SK-N-SH (cell line): ENCODE measurements at regions not wholly inside any gene's neighbourhood (a gene's known extent, or its start where the extent isn't known, plus 50 kb on each side); places are given as distances from the start of the nearest gene placed in this dataset.

Experiments
- CTCF ChIA-PET: fragments of 300-600, 350-600 bp; formaldehyde crosslinking; extraction: SDS; loops from one replicate; lab custom pipeline; 2021; lab: Yijun Ruan, JAX
- POLR2A ChIA-PET: fragments of 350-600 bp; sonication (Branson Sonifier 250); formaldehyde crosslinking; extraction: SDS; loops from one replicate; lab custom pipeline; 2020; ENCODE audit warnings: antibody characterized with exemption, inconsistent platforms; lab: Yijun Ruan, JAX
- DNase-seq: peaks from one replicate; pipeline ENCODE4 v3.0.0; 2012
- H2AFZ ChIP-seq: fragments of 200-600 bp; sonication (generic); 2 replicates; pipeline ENCODE4 v1.8.1; 2016; ENCODE audit warnings: antibody characterized with exemption, mild to moderate bottlenecking, low read depth
- H3F3A ChIP-seq: fragments of 200-600 bp; sonication (generic); replicated peaks from 2 replicates; pipeline ENCODE3; 2016; ENCODE audit warnings: antibody characterized with exemption, mild to moderate bottlenecking; ENCODE audit not compliant: insufficient read depth
- H3K27ac ChIP-seq, 2 experiments: fragments of 200-500 bp in 1 of 2; fragments of 200-600 bp in 1 of 2; sonication (Bioruptor generic) in 1 of 2; sonication (generic), shearing (Covaris generic) in 1 of 2; 2 replicates each; pipeline versions ENCODE4 v1.5.1 to v1.6.1; 2014 to 2016; ENCODE audit warnings: low read depth in 2 of 2, inconsistent platforms in 1 of 2, low read length in 1 of 2, mild to moderate bottlenecking in 1 of 2, mixed read lengths in 1 of 2
- H3K27me3 ChIP-seq: fragments of 200-600 bp; sonication (generic), shearing (Covaris generic); 2 replicates; pipeline ENCODE4 v1.6.1; 2016; ENCODE audit warnings: mixed run types; ENCODE audit not compliant: insufficient read depth
- H3K36me3 ChIP-seq, 2 experiments: fragments of 200-500 bp in 1 of 2; fragments of 200-600 bp in 1 of 2; sonication (Bioruptor generic) in 1 of 2; sonication (generic) in 1 of 2; replicated peaks in 1 of 2; 2 replicates each; pipeline versions ENCODE3 to v1.5.1; 2014 to 2016; ENCODE audit warnings: low read length in 1 of 2, mild to moderate bottlenecking in 1 of 2; ENCODE audit not compliant: insufficient read depth in 2 of 2, control insufficient read depth in 1 of 2
- H3K4me1 ChIP-seq, 2 experiments: fragments of 200-500 bp in 1 of 2; fragments of 200-600 bp in 1 of 2; sonication (Bioruptor generic) in 1 of 2; sonication (generic), shearing (Covaris generic) in 1 of 2; 2 replicates each; pipeline versions ENCODE4 v1.5.1 to v1.6.1; 2014 to 2016; ENCODE audit warnings: low read depth in 1 of 2, low read length in 1 of 2, mixed run types in 1 of 2; ENCODE audit not compliant: insufficient read depth in 2 of 2, control insufficient read depth in 1 of 2
- H3K4me2 ChIP-seq: fragments of 200-600 bp; sonication (generic), shearing (Covaris generic); 2 replicates; pipeline ENCODE4 v1.6.1; 2017; ENCODE audit warnings: mixed run types
- H3K4me3 ChIP-seq, 2 experiments: fragments of 200-500 bp in 1 of 2; fragments of 200-600 bp in 1 of 2; sonication (Bioruptor generic) in 1 of 2; sonication (generic), shearing (Covaris generic) in 1 of 2; 2 replicates each; pipeline versions ENCODE4 v1.5.1 to v1.8.1; 2014 to 2016; ENCODE audit warnings: low read depth in 2 of 2, inconsistent platforms in 1 of 2, low read length in 1 of 2, mild to moderate bottlenecking in 1 of 2, mixed read lengths in 1 of 2, moderate library complexity in 1 of 2
- H3K79me2 ChIP-seq: fragments of 200-600 bp; sonication (generic); 2 replicates; pipeline ENCODE4 v1.8.1; 2017; ENCODE audit warnings: mild to moderate bottlenecking; ENCODE audit not compliant: insufficient read depth
- H3K9ac ChIP-seq: fragments of 200-600 bp; sonication (generic); 2 replicates; pipeline ENCODE4 v1.6.1; 2017; ENCODE audit warnings: mixed run types
- H3K9me2 ChIP-seq: fragments of 200-600 bp; sonication (generic); 2 replicates; pipeline ENCODE4 v1.6.1; 2017; ENCODE audit warnings: mixed run types
- H3K9me3 ChIP-seq: fragments of 200-600 bp; sonication (generic); 2 replicates; pipeline ENCODE4 v1.6.1; 2017; ENCODE audit warnings: mixed run types, mild to moderate bottlenecking, moderate library complexity
- H4K20me1 ChIP-seq: fragments of 200-600 bp; sonication (generic); 2 replicates; pipeline ENCODE4 v1.6.1; 2017; ENCODE audit warnings: mild to moderate bottlenecking, mixed run types; ENCODE audit not compliant: insufficient read depth
- CHD2 ChIP-seq: fragments of 150-350 bp; IDR thresholded peaks from 2 replicates; pipeline ENCODE4 v1.6.1; 2018; ENCODE audit warnings: low read length; ENCODE audit not compliant: partially characterized antibody
- ELF1 ChIP-seq: IDR thresholded peaks from 2 replicates; pipeline ENCODE4 v1.4.0; 2012
- EZH2phosphoT487 ChIP-seq: fragments of 200-600 bp; sonication (generic); IDR thresholded peaks from 2 replicates; pipeline ENCODE4 v1.6.1; 2017; ENCODE audit warnings: low read depth, mixed run types, mild to moderate bottlenecking, antibody characterized with exemption, moderate library complexity, borderline replicate concordance
- FOXJ3 ChIP-seq: sonication (generic); formaldehyde crosslinking; IDR thresholded peaks from 2 replicates; pipeline ENCODE4 v1.5.1; 2020; ENCODE audit warnings: mild to moderate bottlenecking, missing genetic modification reagents
- FOXM1 ChIP-seq: IDR thresholded peaks from 2 replicates; pipeline ENCODE4 v1.4.0; 2012; ENCODE audit warnings: low read depth, mild to moderate bottlenecking
- GABPA ChIP-seq: IDR thresholded peaks from 2 replicates; pipeline ENCODE4 v1.4.0; 2012; ENCODE audit warnings: low read depth, mild to moderate bottlenecking
- GATA2 ChIP-seq: sonication (generic); formaldehyde crosslinking; IDR thresholded peaks from 2 replicates; pipeline ENCODE4 v1.5.0; 2020; ENCODE audit warnings: mild to moderate bottlenecking, missing genetic modification reagents
- IRF3 ChIP-seq: fragments of 150-350 bp; IDR thresholded peaks from 2 replicates; pipeline ENCODE4 v1.6.1; 2016; ENCODE audit warnings: mild to moderate bottlenecking, low read depth, low read length
- JUND ChIP-seq: IDR thresholded peaks from 2 replicates; pipeline ENCODE4 v1.4.0; 2012
- MXI1 ChIP-seq: IDR thresholded peaks from 2 replicates; pipeline ENCODE4 v1.6.1; 2012; ENCODE audit warnings: mild to moderate bottlenecking, low read depth, low read length, improper control_type of control experiment
- NRF1 ChIP-seq: IDR thresholded peaks from 2 replicates; pipeline ENCODE4 v1.6.1; 2012; ENCODE audit warnings: low read depth, mild to moderate bottlenecking, low read length
- RAD21 ChIP-seq: IDR thresholded peaks from 2 replicates; pipeline ENCODE4 v1.6.1; 2012; ENCODE audit warnings: mild to moderate bottlenecking, low read length
- RCOR1 ChIP-seq: fragments of 150-350 bp; IDR thresholded peaks from 2 replicates; pipeline ENCODE4 v1.6.1; 2017; ENCODE audit warnings: antibody characterized with exemption, low read length
- RFX5 ChIP-seq: IDR thresholded peaks from 2 replicates; pipeline ENCODE4 v1.6.1; 2012; ENCODE audit warnings: mild to moderate bottlenecking, improper control_type of control experiment, low read length
- RXRA ChIP-seq: IDR thresholded peaks from 2 replicates; pipeline ENCODE4 v1.4.0; 2012; ENCODE audit warnings: low read depth, mild to moderate bottlenecking, borderline replicate concordance
- SIN3A ChIP-seq: IDR thresholded peaks from 2 replicates; pipeline ENCODE4 v1.6.1; 2012; ENCODE audit warnings: low read depth, mild to moderate bottlenecking, low read length, moderate library complexity, borderline replicate concordance
- TAF1 ChIP-seq: IDR thresholded peaks from 2 replicates; pipeline ENCODE4 v1.6.1; 2012; ENCODE audit warnings: low read depth, mild to moderate bottlenecking, low read length, moderate library complexity, borderline replicate concordance
- TCF12 ChIP-seq: IDR thresholded peaks from 2 replicates; pipeline ENCODE4 v1.4.0; 2012
- TEAD4 ChIP-seq: IDR thresholded peaks from 2 replicates; pipeline ENCODE4 v1.4.0; 2012; ENCODE audit warnings: mild to moderate bottlenecking, borderline replicate concordance; ENCODE audit not compliant: insufficient read depth
- USF1 ChIP-seq: IDR thresholded peaks from 2 replicates; pipeline ENCODE4 v1.4.0; 2012; ENCODE audit warnings: low read depth, borderline replicate concordance
- whole genome bisulfite sequencing: methylation state at CpG from one replicate; pipeline ENCODE4 v1.1.6; 2017; ENCODE audit warnings: low lambda C conversion rate; 5-methylcytosine and 5-hydroxymethylcytosine counted together
- TF ChIP-seq, protein P1 (sequence below): IDR thresholded peaks from 2 replicates; pipeline ENCODE4; 2012
- TF ChIP-seq, protein P2 (sequence below): IDR thresholded peaks from 2 replicates; pipeline ENCODE4 v1.6.1; 2012; ENCODE audit warnings: mild to moderate bottlenecking, low read depth, low read length, moderate library complexity

- Histone ChIP-seq H3K9me3 (no peaks in the 10 kb centered on the region), H3K27me3 (0 out of 2 replicates have a peak, but pooled peaks cover 5% of the 10 kb centered on the region), H3K4me2 (no peak overlapping the region), H3K79me2 (no peaks in the 10 kb centered on the region), H3K36me3 (no peaks in the 10 kb centered on the region), H3K9me2 (no peaks in the 10 kb centered on the region), H4K20me1 (no peaks in the 10 kb centered on the region), H3K27ac (no peak overlapping the region), H3K9ac (no peak overlapping the region), H3K4me3 (no peak overlapping the region), H3F3A (no peaks in the 10 kb centered on the region), H3K4me1 (no peaks in the 10 kb centered on the region), H2AFZ (no peak overlapping the region)
- POLR2A ChIA-PET, result no interaction called here
- CTCF ChIA-PET, result no interaction called here
- WGBS, result 1% methylated on average over 2 of the region's 2 CpGs
- TF ChIP-seq TCF12 (no peak), EZH2phosphoT487 (no peak), USF1 (no peak), JUND (no peak), TEAD4 (no peak), RFX5 (no peak), FOXM1 (no peak), ELF1 (no peak), GATA2 (CRISPR knock-in tag) (no peak), FOXJ3 (no peak), MXI1 (no peak), SIN3A (no peak), IRF3 (no peak), RCOR1 (no peak), CHD2 (no peak)
- TF ChIP-seq, protein P1, sequence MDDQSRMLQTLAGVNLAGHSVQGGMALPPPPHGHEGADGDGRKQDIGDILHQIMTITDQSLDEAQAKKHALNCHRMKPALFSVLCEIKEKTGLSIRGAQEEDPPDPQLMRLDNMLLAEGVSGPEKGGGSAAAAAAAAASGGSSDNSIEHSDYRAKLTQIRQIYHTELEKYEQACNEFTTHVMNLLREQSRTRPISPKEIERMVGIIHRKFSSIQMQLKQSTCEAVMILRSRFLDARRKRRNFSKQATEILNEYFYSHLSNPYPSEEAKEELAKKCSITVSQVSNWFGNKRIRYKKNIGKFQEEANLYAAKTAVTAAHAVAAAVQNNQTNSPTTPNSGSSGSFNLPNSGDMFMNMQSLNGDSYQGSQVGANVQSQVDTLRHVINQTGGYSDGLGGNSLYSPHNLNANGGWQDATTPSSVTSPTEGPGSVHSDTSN, result no peak
- DNase-seq, result no peak
These were observed 112.8 kb upstream of the KCND2 start for GRCh38 chr7:120160166-120160565.

DNA sequence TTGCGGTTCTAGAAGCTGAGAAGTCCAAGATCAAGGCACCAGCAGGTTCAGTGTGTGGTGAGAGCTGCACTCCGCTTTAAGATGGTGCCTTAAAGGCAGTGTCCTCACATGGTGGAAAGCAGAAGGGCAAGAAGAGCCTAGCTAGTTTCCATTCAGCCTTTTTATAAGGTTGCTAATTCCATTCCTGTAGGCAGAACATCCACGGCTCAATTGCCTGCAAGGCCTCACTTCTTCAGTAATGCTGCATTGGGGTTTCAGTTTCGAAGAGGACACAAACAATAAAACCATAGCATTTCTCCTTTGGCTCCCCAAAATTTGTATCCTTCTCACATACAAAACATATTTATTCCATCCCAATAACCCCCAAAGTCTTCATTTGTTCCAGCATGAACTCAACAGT lies 109.5 kb upstream of the KCND2 start:
- Histone ChIP-seq H3K4me1 (no peaks in the 10 kb centered on the region), H3F3A (no peaks in the 10 kb centered on the region), H4K20me1 (no peaks in the 10 kb centered on the region), H2AFZ (no peak overlapping the region), H3K27ac (no peak overlapping the region), H3K4me2 (no peak overlapping the region), H3K9me3 (no peaks in the 10 kb centered on the region), H3K4me3 (no peak overlapping the region), H3K27me3 (0 out of 2 replicates have a peak, but pooled peaks cover 13% of the 10 kb centered on the region), H3K79me2 (no peaks in the 10 kb centered on the region), H3K36me3 (no peaks in the 10 kb centered on the region), H3K9me2 (no peaks in the 10 kb centered on the region), H3K9ac (no peak overlapping the region)
- DNase-seq, result no peak
- ChIA-PET POLR2A (no interaction called here), CTCF (no interaction called here)
- WGBS, result under 1% methylated on average over 4 of the region's 4 CpGs
- TF ChIP-seq RFX5 (no peak), RXRA (no peak), GATA2 (CRISPR knock-in tag) (no peak), RCOR1 (no peak), ELF1 (no peak), TCF12 (no peak), SIN3A (no peak), RAD21 (no peak), TEAD4 (no peak), GABPA (no peak), JUND (no peak), MXI1 (no peak), NRF1 (no peak), TAF1 (no peak), USF1 (no peak)
- TF ChIP-seq, protein P2, sequence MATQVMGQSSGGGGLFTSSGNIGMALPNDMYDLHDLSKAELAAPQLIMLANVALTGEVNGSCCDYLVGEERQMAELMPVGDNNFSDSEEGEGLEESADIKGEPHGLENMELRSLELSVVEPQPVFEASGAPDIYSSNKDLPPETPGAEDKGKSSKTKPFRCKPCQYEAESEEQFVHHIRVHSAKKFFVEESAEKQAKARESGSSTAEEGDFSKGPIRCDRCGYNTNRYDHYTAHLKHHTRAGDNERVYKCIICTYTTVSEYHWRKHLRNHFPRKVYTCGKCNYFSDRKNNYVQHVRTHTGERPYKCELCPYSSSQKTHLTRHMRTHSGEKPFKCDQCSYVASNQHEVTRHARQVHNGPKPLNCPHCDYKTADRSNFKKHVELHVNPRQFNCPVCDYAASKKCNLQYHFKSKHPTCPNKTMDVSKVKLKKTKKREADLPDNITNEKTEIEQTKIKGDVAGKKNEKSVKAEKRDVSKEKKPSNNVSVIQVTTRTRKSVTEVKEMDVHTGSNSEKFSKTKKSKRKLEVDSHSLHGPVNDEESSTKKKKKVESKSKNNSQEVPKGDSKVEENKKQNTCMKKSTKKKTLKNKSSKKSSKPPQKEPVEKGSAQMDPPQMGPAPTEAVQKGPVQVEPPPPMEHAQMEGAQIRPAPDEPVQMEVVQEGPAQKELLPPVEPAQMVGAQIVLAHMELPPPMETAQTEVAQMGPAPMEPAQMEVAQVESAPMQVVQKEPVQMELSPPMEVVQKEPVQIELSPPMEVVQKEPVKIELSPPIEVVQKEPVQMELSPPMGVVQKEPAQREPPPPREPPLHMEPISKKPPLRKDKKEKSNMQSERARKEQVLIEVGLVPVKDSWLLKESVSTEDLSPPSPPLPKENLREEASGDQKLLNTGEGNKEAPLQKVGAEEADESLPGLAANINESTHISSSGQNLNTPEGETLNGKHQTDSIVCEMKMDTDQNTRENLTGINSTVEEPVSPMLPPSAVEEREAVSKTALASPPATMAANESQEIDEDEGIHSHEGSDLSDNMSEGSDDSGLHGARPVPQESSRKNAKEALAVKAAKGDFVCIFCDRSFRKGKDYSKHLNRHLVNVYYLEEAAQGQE, result no peak
